ENCODE measurements at regions not wholly inside any gene's neighbourhood (a gene's known extent, or its start where the extent isn't known, plus 50 kb on each side); places are given as distances from the start of the nearest gene placed in this dataset.

- H3K4me2 ChIP-seq (ENCODE audit: low read length) = no peak overlapping the region
- TF ChIP-seq CTCF (IDR thresholded peaks at IDR 0.05; ENCODE audit: poor library complexity, severe bottlenecking) (no peak), SMC3 (conservative IDR thresholded peaks at IDR 0.05; ENCODE audit: poor library complexity) (no peak), RAD21 (conservative IDR thresholded peaks at IDR 0.05) (no peak), REST (IDR thresholded peaks at IDR 0.05; ENCODE audit: borderline replicate concordance) (no peak), POLR2AphosphoS5 (IDR thresholded peaks at IDR 0.05) (no peak), TAF1 (IDR thresholded peaks at IDR 0.05; ENCODE audit: low read depth) (no peak), EZH2 (IDR thresholded peaks at IDR 0.05; ENCODE audit: borderline replicate concordance, insufficient read depth, low read length, poor library complexity, severe bottlenecking) (no peak), EP300 (conservative IDR thresholded peaks at IDR 0.05; ENCODE audit: poor library complexity, severe bottlenecking) (no peak), MXI1 (conservative IDR thresholded peaks at IDR 0.05; ENCODE audit: poor library complexity, severe bottlenecking) (no peak)
Measured at GRCh38 chr12:17064834-17065233, 458.9 kb upstream of the LMO3 start.

GRCh38 chr12:17062267-17063036 is 456.5 kb upstream of the LMO3 start:
- Histone ChIP-seq H3K4me2 (ENCODE audit: low read length) (no peak overlapping the region), H3K9me2 (ENCODE audit: insufficient read depth, low read length) (no peaks in the 10 kb centered on the region), H3K36me3 (ENCODE audit: insufficient read depth, low read length) (no peaks in the 10 kb centered on the region), H3F3A (ENCODE audit: insufficient read depth, low read length, poor library complexity, severe bottlenecking) (no peaks in the 10 kb centered on the region), H3K9me3 (ENCODE audit: low read length) (no peaks in the 10 kb centered on the region), H3K27me3 (ENCODE audit: insufficient read depth, low read depth, low read length) (no peaks in the 10 kb centered on the region), H3K4me3 (ENCODE audit: low read length) (no peak overlapping the region), H2AFZ (ENCODE audit: low read depth, low read length) (no peak overlapping the region), H3K27ac (ENCODE audit: low read length) (no peak overlapping the region), H3K79me2 (replicated peaks; ENCODE audit: insufficient read depth, low read length) (no peaks in the 10 kb centered on the region), H3K9ac (ENCODE audit: low read length) (no peak overlapping the region), H4K20me1 (ENCODE audit: insufficient read depth) (no peaks in the 10 kb centered on the region)
- TF ChIP-seq EP300 (conservative IDR thresholded peaks at IDR 0.05; ENCODE audit: poor library complexity, severe bottlenecking) = no peak
- no peak for TF ChIP-seq REST (IDR thresholded peaks at IDR 0.05; ENCODE audit: borderline replicate concordance)
- TF ChIP-seq POLR2AphosphoS5 (IDR thresholded peaks at IDR 0.05) = no peak
- TF ChIP-seq RAD21 (conservative IDR thresholded peaks at IDR 0.05) = no peak
- no peak for TF ChIP-seq EZH2 (IDR thresholded peaks at IDR 0.05; ENCODE audit: borderline replicate concordance, insufficient read depth, low read length, poor library complexity, severe bottlenecking)
- no peak for TF ChIP-seq TAF1 (IDR thresholded peaks at IDR 0.05; ENCODE audit: low read depth)
- TF ChIP-seq CTCF (IDR thresholded peaks at IDR 0.05; ENCODE audit: poor library complexity, severe bottlenecking) = no peak
- no peak for TF ChIP-seq SMC3 (conservative IDR thresholded peaks at IDR 0.05; ENCODE audit: poor library complexity)
- TF ChIP-seq MXI1 (conservative IDR thresholded peaks at IDR 0.05; ENCODE audit: poor library complexity, severe bottlenecking) = no peak

More at GRCh38 chr12:17064834-17065233, 458.9 kb upstream of the LMO3 start:
- Histone ChIP-seq H3K9me2 (ENCODE audit: insufficient read depth, low read length) (no peaks in the 10 kb centered on the region), H3K27ac (ENCODE audit: low read length) (no peak overlapping the region), H2AFZ (ENCODE audit: low read depth, low read length) (no peak overlapping the region), H3F3A (ENCODE audit: insufficient read depth, low read length, poor library complexity, severe bottlenecking) (no peaks in the 10 kb centered on the region), H3K9me3 (ENCODE audit: low read length) (no peaks in the 10 kb centered on the region), H3K4me3 (ENCODE audit: low read length) (no peak overlapping the region), H3K27me3 (ENCODE audit: insufficient read depth, low read depth, low read length) (no peaks in the 10 kb centered on the region), H4K20me1 (ENCODE audit: insufficient read depth) (no peaks in the 10 kb centered on the region), H3K79me2 (replicated peaks; ENCODE audit: insufficient read depth, low read length) (no peaks in the 10 kb centered on the region), H3K36me3 (ENCODE audit: insufficient read depth, low read length) (no peaks in the 10 kb centered on the region), H3K9ac (ENCODE audit: low read length) (no peak overlapping the region)

Data from neural cell (in vitro differentiated cells).